WTC11 (cell line): ENCODE measurements at regions not wholly inside any gene's neighbourhood (a gene's known extent, or its start where the extent isn't known, plus 50 kb on each side); places are given as distances from the start of the nearest gene placed in this dataset.

ENCODE experiments used
- MAX ChIP-seq: sonication (generic); formaldehyde crosslinking; IDR thresholded peaks from 2 replicates; pipeline ENCODE4 v1.8.0; 2022; ENCODE audit warnings: mild to moderate bottlenecking, missing genetic modification reagents
- ZNF263 ChIP-seq: sonication (generic); formaldehyde crosslinking; IDR thresholded peaks from 2 replicates; pipeline ENCODE4 v1.8.1; 2022; ENCODE audit warnings: low read depth, mild to moderate bottlenecking, moderate library complexity, missing genetic modification reagents
- TF ChIP-seq, protein P1 (sequence below): fragments of 200-600 bp; IDR thresholded peaks from 2 replicates; pipeline ENCODE4 v1.8.0; 2022; ENCODE audit warnings: antibody characterized with exemption
- TF ChIP-seq, protein P2 (sequence below): sonication (generic); formaldehyde crosslinking; IDR thresholded peaks from 2 replicates; pipeline ENCODE4 v1.8.1; 2023; ENCODE audit warnings: mild to moderate bottlenecking, moderate library complexity, missing genetic modification reagents
- TF ChIP-seq, protein P3 (sequence below): sonication (generic); formaldehyde crosslinking; IDR thresholded peaks from 2 replicates; pipeline ENCODE4 v1.8.0; 2022; ENCODE audit warnings: mild to moderate bottlenecking, missing genetic modification reagents

- TF ChIP-seq, protein P1, sequence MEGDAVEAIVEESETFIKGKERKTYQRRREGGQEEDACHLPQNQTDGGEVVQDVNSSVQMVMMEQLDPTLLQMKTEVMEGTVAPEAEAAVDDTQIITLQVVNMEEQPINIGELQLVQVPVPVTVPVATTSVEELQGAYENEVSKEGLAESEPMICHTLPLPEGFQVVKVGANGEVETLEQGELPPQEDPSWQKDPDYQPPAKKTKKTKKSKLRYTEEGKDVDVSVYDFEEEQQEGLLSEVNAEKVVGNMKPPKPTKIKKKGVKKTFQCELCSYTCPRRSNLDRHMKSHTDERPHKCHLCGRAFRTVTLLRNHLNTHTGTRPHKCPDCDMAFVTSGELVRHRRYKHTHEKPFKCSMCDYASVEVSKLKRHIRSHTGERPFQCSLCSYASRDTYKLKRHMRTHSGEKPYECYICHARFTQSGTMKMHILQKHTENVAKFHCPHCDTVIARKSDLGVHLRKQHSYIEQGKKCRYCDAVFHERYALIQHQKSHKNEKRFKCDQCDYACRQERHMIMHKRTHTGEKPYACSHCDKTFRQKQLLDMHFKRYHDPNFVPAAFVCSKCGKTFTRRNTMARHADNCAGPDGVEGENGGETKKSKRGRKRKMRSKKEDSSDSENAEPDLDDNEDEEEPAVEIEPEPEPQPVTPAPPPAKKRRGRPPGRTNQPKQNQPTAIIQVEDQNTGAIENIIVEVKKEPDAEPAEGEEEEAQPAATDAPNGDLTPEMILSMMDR: no peak
- TF ChIP-seq, protein P2, sequence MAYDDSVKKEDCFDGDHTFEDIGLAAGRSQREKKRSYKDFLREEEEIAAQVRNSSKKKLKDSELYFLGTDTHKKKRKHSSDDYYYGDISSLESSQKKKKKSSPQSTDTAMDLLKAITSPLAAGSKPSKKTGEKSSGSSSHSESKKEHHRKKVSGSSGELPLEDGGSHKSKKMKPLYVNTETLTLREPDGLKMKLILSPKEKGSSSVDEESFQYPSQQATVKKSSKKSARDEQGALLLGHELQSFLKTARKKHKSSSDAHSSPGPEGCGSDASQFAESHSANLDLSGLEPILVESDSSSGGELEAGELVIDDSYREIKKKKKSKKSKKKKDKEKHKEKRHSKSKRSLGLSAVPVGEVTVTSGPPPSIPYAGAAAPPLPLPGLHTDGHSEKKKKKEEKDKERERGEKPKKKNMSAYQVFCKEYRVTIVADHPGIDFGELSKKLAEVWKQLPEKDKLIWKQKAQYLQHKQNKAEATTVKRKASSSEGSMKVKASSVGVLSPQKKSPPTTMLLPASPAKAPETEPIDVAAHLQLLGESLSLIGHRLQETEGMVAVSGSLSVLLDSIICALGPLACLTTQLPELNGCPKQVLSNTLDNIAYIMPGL: no peak
- no peak for TF ChIP-seq ZNF263 (CRISPR knock-in tag)
- TF ChIP-seq, protein P3, sequence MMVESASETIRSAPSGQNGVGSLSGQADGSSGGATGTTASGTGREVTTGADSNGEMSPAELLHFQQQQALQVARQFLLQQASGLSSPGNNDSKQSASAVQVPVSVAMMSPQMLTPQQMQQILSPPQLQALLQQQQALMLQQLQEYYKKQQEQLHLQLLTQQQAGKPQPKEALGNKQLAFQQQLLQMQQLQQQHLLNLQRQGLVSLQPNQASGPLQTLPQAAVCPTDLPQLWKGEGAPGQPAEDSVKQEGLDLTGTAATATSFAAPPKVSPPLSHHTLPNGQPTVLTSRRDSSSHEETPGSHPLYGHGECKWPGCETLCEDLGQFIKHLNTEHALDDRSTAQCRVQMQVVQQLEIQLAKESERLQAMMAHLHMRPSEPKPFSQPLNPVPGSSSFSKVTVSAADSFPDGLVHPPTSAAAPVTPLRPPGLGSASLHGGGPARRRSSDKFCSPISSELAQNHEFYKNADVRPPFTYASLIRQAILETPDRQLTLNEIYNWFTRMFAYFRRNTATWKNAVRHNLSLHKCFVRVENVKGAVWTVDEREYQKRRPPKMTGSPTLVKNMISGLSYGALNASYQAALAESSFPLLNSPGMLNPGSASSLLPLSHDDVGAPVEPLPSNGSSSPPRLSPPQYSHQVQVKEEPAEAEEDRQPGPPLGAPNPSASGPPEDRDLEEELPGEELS: no peak
- TF ChIP-seq MAX (CRISPR knock-in tag): no peak
Measured at GRCh38 chr4:148515248-148515647, 73.0 kb upstream of the NR3C2 start.
